Loucy (cell line): ENCODE measurements at regions not wholly inside any gene's neighbourhood (a gene's known extent, or its start where the extent isn't known, plus 50 kb on each side); places are given as distances from the start of the nearest gene placed in this dataset.

Experiments
- H2AFZ ChIP-seq: fragments of 200-600 bp; sonication (generic); 2 replicates; pipeline ENCODE4 v1.6.0; 2016; ENCODE audit warnings: antibody characterized with exemption, mild to moderate bottlenecking, low read length, moderate library complexity
- H3F3A ChIP-seq: fragments of 200-600 bp; 2 replicates; pipeline ENCODE4 v1.6.0; 2016; ENCODE audit warnings: antibody characterized with exemption, low read depth, mild to moderate bottlenecking
- H3K27me3 ChIP-seq: fragments of 200-600 bp; sonication (generic); 2 replicates; pipeline ENCODE4 v1.6.1; 2014; ENCODE audit warnings: low read length, mild to moderate bottlenecking; ENCODE audit not compliant: insufficient read depth, poor library complexity, severe bottlenecking
- H3K36me3 ChIP-seq: fragments of 200-600 bp; sonication (generic); 2 replicates; pipeline ENCODE4 v1.6.1; 2016; ENCODE audit warnings: low read length; ENCODE audit not compliant: insufficient read depth
- H3K4me1 ChIP-seq: fragments of 200-600 bp; sonication (generic); 2 replicates; pipeline ENCODE4 v1.5.1; 2014; ENCODE audit warnings: low read length, mild to moderate bottlenecking; ENCODE audit not compliant: insufficient read depth, poor library complexity, severe bottlenecking
- H3K4me2 ChIP-seq: fragments of 200-600 bp; sonication (generic); 2 replicates; pipeline ENCODE4 v1.6.0; 2014; ENCODE audit warnings: antibody characterized with exemption, low read length, low read depth, mild to moderate bottlenecking; ENCODE audit not compliant: poor library complexity, severe bottlenecking
- H3K4me3 ChIP-seq: fragments of 200-600 bp; sonication (generic); 2 replicates; pipeline ENCODE4 v1.5.1; 2014; ENCODE audit warnings: low read length, mild to moderate bottlenecking, mixed read lengths; ENCODE audit not compliant: poor library complexity, severe bottlenecking
- H3K79me2 ChIP-seq: fragments of 200-600 bp; sonication (generic); 2 replicates; pipeline ENCODE4 v1.6.1; 2014; ENCODE audit warnings: low read length; ENCODE audit not compliant: insufficient read depth
- H3K9ac ChIP-seq: fragments of 200-600 bp; sonication (generic); 2 replicates; pipeline ENCODE4 v1.6.0; 2014; ENCODE audit warnings: mild to moderate bottlenecking, low read depth, low read length, moderate library complexity; ENCODE audit not compliant: poor library complexity, severe bottlenecking
- H3K9me2 ChIP-seq: fragments of 200-600 bp; sonication (generic); replicated peaks from 2 replicates; pipeline ENCODE4 v1.6.1; 2016; ENCODE audit warnings: low read depth, low read length, mixed read lengths
- H3K9me3 ChIP-seq: fragments of 200-600 bp; sonication (generic); 2 replicates; pipeline ENCODE4 v1.6.1; 2014; ENCODE audit warnings: mild to moderate bottlenecking, antibody characterized with exemption, low read length, low read depth; ENCODE audit not compliant: insufficient read depth
- H4K20me1 ChIP-seq: fragments of 200-600 bp; sonication (generic); 2 replicates; pipeline ENCODE4 v1.6.0; 2014; ENCODE audit warnings: antibody characterized with exemption, low read length, mild to moderate bottlenecking; ENCODE audit not compliant: insufficient read depth, poor library complexity, severe bottlenecking
- EZH2phosphoT487 ChIP-seq: fragments of 200-600 bp; IDR thresholded peaks from 2 replicates; pipeline ENCODE4 v1.6.1; 2018; ENCODE audit warnings: antibody characterized with exemption, mild to moderate bottlenecking, moderate library complexity, borderline replicate concordance
- TF ChIP-seq, protein P1 (sequence below): fragments of 200-600 bp; sonication (generic); conservative IDR thresholded peaks from 2 replicates; pipeline ENCODE4 v1.5.1; 2014; ENCODE audit warnings: mild to moderate bottlenecking, antibody characterized with exemption, low read length

DNA sequence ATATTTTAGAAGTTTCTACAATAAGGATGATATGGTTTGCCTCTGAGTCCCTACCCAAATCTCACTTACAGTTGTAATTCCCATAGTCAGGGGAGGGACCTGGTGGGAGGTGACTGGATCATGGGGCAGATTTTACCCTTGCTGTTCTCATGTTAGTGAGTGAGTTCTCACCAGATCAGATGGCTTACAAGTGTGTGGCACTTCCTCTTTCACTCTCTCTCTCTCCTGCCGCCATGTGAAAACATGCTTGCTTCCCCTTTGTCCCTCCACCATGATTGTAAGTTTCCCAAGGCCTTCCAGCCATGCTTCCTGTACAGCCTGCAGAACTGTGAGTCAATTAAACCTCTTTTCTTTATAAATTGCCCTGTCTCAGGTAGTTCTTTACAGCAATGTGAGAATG is 527.5 kb upstream of the ID4 start:
- Histone ChIP-seq H2AFZ (no peak overlapping the region), H3K79me2 (no peaks in the 10 kb centered on the region), H3K9me3 (peaks cover 4% of the 10 kb centered on the region; the same call in 1 of the 2 replicates), H3K4me3 (no peak overlapping the region), H4K20me1 (no peaks in the 10 kb centered on the region), H3K27me3 (no peaks in the 10 kb centered on the region), H3K4me1 (no peaks in the 10 kb centered on the region), H3F3A (no peaks in the 10 kb centered on the region), H3K36me3 (no peaks in the 10 kb centered on the region), H3K9me2 (no peaks in the 10 kb centered on the region), H3K4me2 (no peak overlapping the region), H3K9ac (no peak overlapping the region)
- TF ChIP-seq EZH2phosphoT487 = no peak
- TF ChIP-seq, protein P1, sequence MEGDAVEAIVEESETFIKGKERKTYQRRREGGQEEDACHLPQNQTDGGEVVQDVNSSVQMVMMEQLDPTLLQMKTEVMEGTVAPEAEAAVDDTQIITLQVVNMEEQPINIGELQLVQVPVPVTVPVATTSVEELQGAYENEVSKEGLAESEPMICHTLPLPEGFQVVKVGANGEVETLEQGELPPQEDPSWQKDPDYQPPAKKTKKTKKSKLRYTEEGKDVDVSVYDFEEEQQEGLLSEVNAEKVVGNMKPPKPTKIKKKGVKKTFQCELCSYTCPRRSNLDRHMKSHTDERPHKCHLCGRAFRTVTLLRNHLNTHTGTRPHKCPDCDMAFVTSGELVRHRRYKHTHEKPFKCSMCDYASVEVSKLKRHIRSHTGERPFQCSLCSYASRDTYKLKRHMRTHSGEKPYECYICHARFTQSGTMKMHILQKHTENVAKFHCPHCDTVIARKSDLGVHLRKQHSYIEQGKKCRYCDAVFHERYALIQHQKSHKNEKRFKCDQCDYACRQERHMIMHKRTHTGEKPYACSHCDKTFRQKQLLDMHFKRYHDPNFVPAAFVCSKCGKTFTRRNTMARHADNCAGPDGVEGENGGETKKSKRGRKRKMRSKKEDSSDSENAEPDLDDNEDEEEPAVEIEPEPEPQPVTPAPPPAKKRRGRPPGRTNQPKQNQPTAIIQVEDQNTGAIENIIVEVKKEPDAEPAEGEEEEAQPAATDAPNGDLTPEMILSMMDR = no peak

DNA sequence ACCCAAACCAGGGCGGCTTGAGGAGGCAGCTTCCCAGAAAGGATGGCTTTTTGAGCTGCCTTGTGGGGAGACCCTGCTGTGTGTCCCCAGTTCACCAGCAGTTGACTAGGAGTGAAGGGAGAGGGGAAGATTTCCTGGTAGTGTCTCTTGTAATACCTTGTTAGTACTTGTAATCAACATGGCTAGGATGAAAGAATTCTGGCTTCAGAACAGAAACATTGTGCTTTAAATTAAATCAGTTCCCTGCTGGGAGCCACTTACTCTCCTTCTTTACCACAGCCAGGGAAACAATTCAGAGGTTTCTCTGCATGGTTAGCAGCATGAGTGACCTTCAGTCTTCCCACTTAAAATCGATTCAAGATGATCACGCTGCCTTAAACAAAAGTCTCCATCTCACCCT is 525.4 kb upstream of the ID4 start:
- TF ChIP-seq, protein P1 = no peak
- no peak for TF ChIP-seq EZH2phosphoT487
- H3K36me3 ChIP-seq = no peaks in the 10 kb centered on the region
- no peaks in the 10 kb centered on the region for H3K9me2 ChIP-seq
- no peaks in the 10 kb centered on the region for H3K79me2 ChIP-seq
- no peaks in the 10 kb centered on the region for H3F3A ChIP-seq
- no peaks in the 10 kb centered on the region for H3K4me1 ChIP-seq
- no peak overlapping the region for H2AFZ ChIP-seq
- no peak overlapping the region for H3K4me2 ChIP-seq
- no peaks in the 10 kb centered on the region for H3K27me3 ChIP-seq
- no peak overlapping the region for H3K9ac ChIP-seq
- H4K20me1 ChIP-seq = no peaks in the 10 kb centered on the region
- H3K9me3 ChIP-seq = peaks cover 4% of the 10 kb centered on the region; the same call in 1 of the 2 replicates
- H3K4me3 ChIP-seq = no peak overlapping the region

DNA sequence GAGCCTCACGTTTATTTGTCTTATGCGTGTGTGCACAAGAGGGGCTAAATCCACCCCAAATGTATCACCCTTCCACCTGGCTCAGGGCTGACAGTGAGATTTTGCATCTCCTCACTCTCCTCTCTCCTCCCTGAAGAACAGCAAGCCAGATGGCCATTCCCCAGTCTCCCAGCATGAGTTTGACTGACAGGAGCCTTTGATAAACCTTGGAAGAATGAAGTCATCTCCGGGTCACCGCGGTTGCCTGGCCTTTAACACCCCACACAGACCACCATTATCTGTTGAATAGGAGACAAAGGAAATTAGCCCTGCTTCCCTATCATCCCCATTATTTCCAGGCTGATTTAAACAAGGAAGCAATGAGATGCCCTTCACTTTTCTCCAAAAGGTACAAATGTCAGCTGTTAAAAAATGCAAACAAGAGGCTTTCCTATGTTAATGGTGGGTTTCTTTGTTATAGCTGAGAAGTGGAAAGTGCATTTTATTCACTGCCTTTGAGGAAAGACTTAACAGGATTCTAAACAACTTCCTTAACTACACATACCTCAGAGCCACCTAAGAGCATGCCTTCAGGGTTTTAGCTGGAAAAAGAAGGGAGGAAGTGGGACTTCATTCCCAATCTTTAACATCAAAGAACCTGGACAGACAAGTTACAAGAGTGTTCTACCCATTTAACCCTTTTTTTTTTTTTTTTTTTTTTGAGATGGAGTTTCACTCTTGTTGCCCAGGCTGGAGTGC is 524.8 kb upstream of the ID4 start:
- no peaks in the 10 kb centered on the region for H3K9me2 ChIP-seq
- no peaks in the 10 kb centered on the region for H4K20me1 ChIP-seq
- no peaks in the 10 kb centered on the region for H3K27me3 ChIP-seq
- peaks cover 4% of the 10 kb centered on the region; the same call in 1 of the 2 replicates for H3K9me3 ChIP-seq
- H3K4me1 ChIP-seq = no peaks in the 10 kb centered on the region
- H3F3A ChIP-seq = no peaks in the 10 kb centered on the region
- no peak overlapping the region for H3K9ac ChIP-seq
- no peaks in the 10 kb centered on the region for H3K36me3 ChIP-seq
- no peak overlapping the region for H3K4me3 ChIP-seq
- no peak overlapping the region for H3K4me2 ChIP-seq
- H3K79me2 ChIP-seq = no peaks in the 10 kb centered on the region
- no peak for TF ChIP-seq EZH2phosphoT487
- TF ChIP-seq, protein P1 = no peak
- no peak overlapping the region for H2AFZ ChIP-seq
